Osteoblast (primary cell): ENCODE measurements at regions not wholly inside any gene's neighbourhood (a gene's known extent, or its start where the extent isn't known, plus 50 kb on each side); places are given as distances from the start of the nearest gene placed in this dataset.

Source experiments
- DNase-seq: peaks from one replicate; pipeline ENCODE4 v3.0.0; 2011; ENCODE audit warnings: low spot score, mixed read lengths; ENCODE audit not compliant: insufficient read length; ENCODE audit errors: missing footprints
- H2AFZ ChIP-seq: 2 replicates; pipeline ENCODE4 v1.6.0; 2011; ENCODE audit warnings: mild to moderate bottlenecking, low read length
- H3K27ac ChIP-seq: 2 replicates; pipeline ENCODE4 v1.5.1; 2011; ENCODE audit warnings: mild to moderate bottlenecking, low read depth, low read length, moderate library complexity
- H3K27me3 ChIP-seq: 2 replicates; pipeline ENCODE4 v1.6.0; 2012; ENCODE audit warnings: mild to moderate bottlenecking, control low read depth, inconsistent platforms, low read length, moderate library complexity; ENCODE audit not compliant: insufficient read depth
- H3K36me3 ChIP-seq: 2 replicates; pipeline ENCODE4 v1.5.1; 2011; ENCODE audit warnings: mild to moderate bottlenecking, low read length, control low read depth, moderate library complexity; ENCODE audit not compliant: insufficient read depth
- H3K4me1 ChIP-seq: 2 replicates; pipeline ENCODE4 v1.5.1; 2011; ENCODE audit warnings: mild to moderate bottlenecking, low read length, control low read depth, moderate library complexity; ENCODE audit not compliant: insufficient read depth
- H3K4me2 ChIP-seq: 2 replicates; pipeline ENCODE4 v1.6.0; 2011; ENCODE audit warnings: mild to moderate bottlenecking, low read length; ENCODE audit not compliant: insufficient read depth
- H3K4me3 ChIP-seq: fragments of 200-600 bp; sonication (generic); 3 replicates; pipeline ENCODE4 v1.5.1; 2012; ENCODE audit warnings: mild to moderate bottlenecking, low read length, inconsistent platforms; ENCODE audit not compliant: insufficient read depth
- H3K79me2 ChIP-seq: 2 replicates; pipeline ENCODE4 v1.6.0; 2012; ENCODE audit warnings: mild to moderate bottlenecking, low read length, control low read depth, inconsistent platforms; ENCODE audit not compliant: insufficient read depth
- H3K9me3 ChIP-seq: 2 replicates; pipeline ENCODE4 v1.5.1; 2011; ENCODE audit warnings: low read depth, low read length, control low read depth
- H4K20me1 ChIP-seq: 2 replicates; pipeline ENCODE4 v1.6.0; 2012; ENCODE audit warnings: mild to moderate bottlenecking, low read length, control low read depth; ENCODE audit not compliant: insufficient read depth
- CTCF ChIP-seq: IDR thresholded peaks from 2 replicates; pipeline ENCODE4 v1.5.1; 2011; ENCODE audit warnings: mild to moderate bottlenecking, low read depth, low read length, moderate library complexity; ENCODE audit errors: extremely low read depth

GRCh38 chr6:113629256-113629655, 227.9 kb upstream of the MARCKS start:
- H4K20me1 ChIP-seq = no peaks in the 10 kb centered on the region
- no peaks in the 10 kb centered on the region for H3K79me2 ChIP-seq
- peaks cover 32% of the 10 kb centered on the region for H3K4me1 ChIP-seq
- no peaks in the 10 kb centered on the region for H3K27me3 ChIP-seq
- no peak overlapping the region for H3K4me3 ChIP-seq
- no peak overlapping the region for H3K4me2 ChIP-seq
- no peaks in the 10 kb centered on the region for H3K36me3 ChIP-seq
- no peak for DNase-seq
- no peak for TF ChIP-seq CTCF
- no peak overlapping the region for H2AFZ ChIP-seq
- peak overlapping the region; percentile 79 for H3K27ac ChIP-seq
- H3K9me3 ChIP-seq = no peaks in the 10 kb centered on the region

- Histone ChIP-seq H3K79me2 (no peaks in the 10 kb centered on the region), H3K4me3 (no peak overlapping the region), H3K9me3 (no peaks in the 10 kb centered on the region), H4K20me1 (no peaks in the 10 kb centered on the region), H3K4me2 (peak overlapping the region; percentile 88), H3K27me3 (no peaks in the 10 kb centered on the region), H3K27ac (peak overlapping the region; percentile 97), H3K36me3 (no peaks in the 10 kb centered on the region), H3K4me1 (peaks cover 41% of the 10 kb centered on the region), H2AFZ (no peak overlapping the region)
- no peak for TF ChIP-seq CTCF
- DNase-seq = no peak
These were observed 227.0 kb upstream of the MARCKS start for GRCh38 chr6:113629975-113630737.

- Histone ChIP-seq H2AFZ (peak overlapping the region; percentile 40), H3K36me3 (no peaks in the 10 kb centered on the region), H3K4me3 (no peak overlapping the region), H4K20me1 (no peaks in the 10 kb centered on the region), H3K4me1 (peaks cover 44% of the 10 kb centered on the region), H3K27ac (peak overlapping the region; percentile 97), H3K79me2 (no peaks in the 10 kb centered on the region), H3K9me3 (no peaks in the 10 kb centered on the region), H3K4me2 (peak overlapping the region; percentile 88), H3K27me3 (no peaks in the 10 kb centered on the region)
- DNase-seq = no peak
- no peak for TF ChIP-seq CTCF
These were observed 226.2 kb upstream of the MARCKS start for GRCh38 chr6:113630738-113631535.

- H3K27ac ChIP-seq = peak overlapping the region; percentile 97
- H3K9me3 ChIP-seq = no peaks in the 10 kb centered on the region
- no peaks in the 10 kb centered on the region for H3K36me3 ChIP-seq
- peak overlapping the region; percentile 88 for H3K4me2 ChIP-seq
- no peak overlapping the region for H3K4me3 ChIP-seq
- DNase-seq = no peak
- no peaks in the 10 kb centered on the region for H3K79me2 ChIP-seq
- H3K27me3 ChIP-seq = no peaks in the 10 kb centered on the region
- no peak overlapping the region for H2AFZ ChIP-seq
- no peaks in the 10 kb centered on the region for H4K20me1 ChIP-seq
- H3K4me1 ChIP-seq = peaks cover 48% of the 10 kb centered on the region
- no peak for TF ChIP-seq CTCF
These were observed 225.5 kb upstream of the MARCKS start for GRCh38 chr6:113631666-113632065.
